DND-41 (cell line): ENCODE measurements at regions not wholly inside any gene's neighbourhood (a gene's known extent, or its start where the extent isn't known, plus 50 kb on each side); places are given as distances from the start of the nearest gene placed in this dataset.

Experiments used
- ATAC-seq: fragments of 200-7000 bp; cut with Tn5 transposase; 3 replicates; pipeline ENCODE4 v1.9.1; 2021; ENCODE audit warnings: low read depth; ENCODE audit not compliant: insufficient read depth
- DNase-seq: peaks from one replicate; pipeline ENCODE4 v3.0.0-alpha.2; 2020
- H2AFZ ChIP-seq: 2 replicates; pipeline ENCODE4 v1.6.0; 2012; ENCODE audit warnings: low read depth, low read length
- H3K27ac ChIP-seq: 2 replicates; pipeline ENCODE4 v1.5.1; 2012; ENCODE audit warnings: low read length, inconsistent platforms
- H3K27me3 ChIP-seq: fragments of 200-600 bp; sonication (generic); 2 replicates; pipeline ENCODE4 v1.6.0; 2012; ENCODE audit warnings: low read length, mild to moderate bottlenecking, inconsistent platforms; ENCODE audit not compliant: insufficient read depth, poor library complexity
- H3K36me3 ChIP-seq: 2 replicates; pipeline ENCODE4 v1.5.1; 2012; ENCODE audit warnings: low read length, inconsistent platforms; ENCODE audit not compliant: insufficient read depth
- H3K4me1 ChIP-seq: 2 replicates; pipeline ENCODE4 v1.5.1; 2012; ENCODE audit warnings: mild to moderate bottlenecking, low read length; ENCODE audit not compliant: insufficient read depth
- H3K4me2 ChIP-seq: 2 replicates; pipeline ENCODE4 v1.6.0; 2012; ENCODE audit warnings: mild to moderate bottlenecking, moderate library complexity, low read length, inconsistent platforms; ENCODE audit not compliant: insufficient read depth
- H3K4me3 ChIP-seq, 2 experiments: fragments of 200-600 bp in 1 of 2; shearing (Covaris generic) in 1 of 2; 2 replicates each; pipeline ENCODE4 v1.5.1; 2012 to 2016; ENCODE audit warnings: inconsistent platforms in 2 of 2, low read length in 2 of 2, mild to moderate bottlenecking in 2 of 2, low read depth in 1 of 2, moderate library complexity in 1 of 2
- H3K79me2 ChIP-seq: 2 replicates; pipeline ENCODE4 v1.6.0; 2012; ENCODE audit warnings: low read length, inconsistent platforms; ENCODE audit not compliant: insufficient read depth
- H3K9ac ChIP-seq: 2 replicates; pipeline ENCODE4 v1.6.0; 2012; ENCODE audit warnings: low read depth, mild to moderate bottlenecking, inconsistent platforms, low read length, moderate library complexity
- H3K9me3 ChIP-seq: 2 replicates; pipeline ENCODE4 v1.5.1; 2012; ENCODE audit warnings: low read length, moderate library complexity, mild to moderate bottlenecking, inconsistent platforms; ENCODE audit not compliant: insufficient read depth, severe bottlenecking
- H4K20me1 ChIP-seq: 2 replicates; pipeline ENCODE4 v1.6.0; 2012; ENCODE audit warnings: low read length; ENCODE audit not compliant: insufficient read depth
- CTCF ChIP-seq: IDR thresholded peaks from 2 replicates; pipeline ENCODE4 v1.5.1; 2012; ENCODE audit warnings: borderline replicate concordance, low read length, moderate library complexity, mild to moderate bottlenecking; ENCODE audit not compliant: poor library complexity, severe bottlenecking; ENCODE audit errors: extremely low read depth
- EZH2 ChIP-seq: IDR thresholded peaks from 3 replicates; pipeline ENCODE4 v1.6.1; 2012; ENCODE audit warnings: borderline replicate concordance, low read depth, mild to moderate bottlenecking, moderate library complexity, low read length, inconsistent platforms; ENCODE audit not compliant: severe bottlenecking

GRCh38 chr5:163612358-163613149 lies 107.1 kb downstream of the MAT2B start:
- H2AFZ ChIP-seq, result no peak overlapping the region
- DNase-seq, result no peak
- no peak overlapping the region for H3K4me3 ChIP-seq
- no peaks in the 10 kb centered on the region for H3K79me2 ChIP-seq
- no peaks in the 10 kb centered on the region for H3K9me3 ChIP-seq
- no peak overlapping the region for H3K4me2 ChIP-seq
- no peak overlapping the region for H3K27ac ChIP-seq
- ATAC-seq, result no peak
- TF ChIP-seq CTCF, result no peak
- no peak for TF ChIP-seq EZH2
- H3K27me3 ChIP-seq, result no peaks in the 10 kb centered on the region
- H3K36me3 ChIP-seq, result no peaks in the 10 kb centered on the region
- H4K20me1 ChIP-seq, result no peaks in the 10 kb centered on the region
- H3K9ac ChIP-seq, result no peak overlapping the region
- H3K4me1 ChIP-seq, result no peaks in the 10 kb centered on the region

GRCh38 chr5:163613150-163613442 lies 107.7 kb downstream of the MAT2B start:
- no peak overlapping the region for H3K4me2 ChIP-seq
- H3K4me3 ChIP-seq, result no peak overlapping the region
- H3K4me1 ChIP-seq, result no peaks in the 10 kb centered on the region
- H4K20me1 ChIP-seq, result no peaks in the 10 kb centered on the region
- H3K79me2 ChIP-seq, result no peaks in the 10 kb centered on the region
- H3K9me3 ChIP-seq, result no peaks in the 10 kb centered on the region
- no peak overlapping the region for H3K27ac ChIP-seq
- H2AFZ ChIP-seq, result no peak overlapping the region
- no peaks in the 10 kb centered on the region for H3K36me3 ChIP-seq
- H3K9ac ChIP-seq, result no peak overlapping the region
- no peak for ATAC-seq
- TF ChIP-seq CTCF, result no peak
- no peak for TF ChIP-seq EZH2
- no peak for DNase-seq
- no peaks in the 10 kb centered on the region for H3K27me3 ChIP-seq

- Histone ChIP-seq H3K36me3 (no peaks in the 10 kb centered on the region), H3K4me3 (no peak overlapping the region), H4K20me1 (no peaks in the 10 kb centered on the region), H3K9me3 (no peaks in the 10 kb centered on the region), H3K27me3 (no peaks in the 10 kb centered on the region), H3K27ac (no peak overlapping the region), H3K9ac (no peak overlapping the region), H3K79me2 (no peaks in the 10 kb centered on the region), H3K4me1 (no peaks in the 10 kb centered on the region), H2AFZ (no peak overlapping the region), H3K4me2 (no peak overlapping the region)
- TF ChIP-seq CTCF (no peak), EZH2 (no peak)
- ATAC-seq, result no peak
- no peak for DNase-seq
Measured at GRCh38 chr5:163614787-163615186, 109.4 kb downstream of the MAT2B start.
